Body of pancreas (tissue), 4 donors: ENCODE measurements at regions not wholly inside any gene's neighbourhood (a gene's known extent, or its start where the extent isn't known, plus 50 kb on each side); places are given as distances from the start of the nearest gene placed in this dataset.

Experiments
- POLR2A ChIP-seq, 3 donors: fragments of 450-650 bp; IDR thresholded peaks; one replicate each; pipeline ENCODE4 v1.6.1; 2016; ENCODE audit warnings: antibody characterized with exemption in 3 of 3, mild to moderate bottlenecking in 2 of 3
- TF ChIP-seq, protein P1 (sequence below), 7 experiments: fragments of 450-650 bp in 4 of 7; fragments of 200-600 bp in 3 of 7; sonication (generic) in 3 of 7; IDR thresholded peaks; one replicate each; pipeline ENCODE4 v1.5.1; 2016 to 2019; ENCODE audit warnings: antibody characterized with exemption in 7 of 7

DNA sequence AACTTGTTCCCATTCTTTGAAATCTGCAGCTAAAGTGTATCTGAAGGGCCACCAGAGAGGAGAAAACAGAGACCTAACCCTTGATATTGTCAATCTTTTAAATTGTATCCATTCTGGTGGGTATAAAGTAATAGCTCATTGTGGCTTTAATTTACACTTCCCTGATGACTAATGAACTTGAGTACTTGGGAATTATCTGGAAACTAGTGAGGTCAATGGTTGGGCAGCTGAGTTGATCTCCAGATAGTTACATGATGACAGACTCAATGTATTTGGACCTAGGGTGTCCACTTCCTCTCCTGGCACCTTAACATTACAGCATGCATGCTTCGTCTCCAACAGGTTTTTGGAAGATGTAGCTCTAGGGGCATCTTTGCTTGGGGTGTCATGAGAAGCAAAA is 195.2 kb downstream of the PDCD6IP start:
- TF ChIP-seq, protein P1, sequence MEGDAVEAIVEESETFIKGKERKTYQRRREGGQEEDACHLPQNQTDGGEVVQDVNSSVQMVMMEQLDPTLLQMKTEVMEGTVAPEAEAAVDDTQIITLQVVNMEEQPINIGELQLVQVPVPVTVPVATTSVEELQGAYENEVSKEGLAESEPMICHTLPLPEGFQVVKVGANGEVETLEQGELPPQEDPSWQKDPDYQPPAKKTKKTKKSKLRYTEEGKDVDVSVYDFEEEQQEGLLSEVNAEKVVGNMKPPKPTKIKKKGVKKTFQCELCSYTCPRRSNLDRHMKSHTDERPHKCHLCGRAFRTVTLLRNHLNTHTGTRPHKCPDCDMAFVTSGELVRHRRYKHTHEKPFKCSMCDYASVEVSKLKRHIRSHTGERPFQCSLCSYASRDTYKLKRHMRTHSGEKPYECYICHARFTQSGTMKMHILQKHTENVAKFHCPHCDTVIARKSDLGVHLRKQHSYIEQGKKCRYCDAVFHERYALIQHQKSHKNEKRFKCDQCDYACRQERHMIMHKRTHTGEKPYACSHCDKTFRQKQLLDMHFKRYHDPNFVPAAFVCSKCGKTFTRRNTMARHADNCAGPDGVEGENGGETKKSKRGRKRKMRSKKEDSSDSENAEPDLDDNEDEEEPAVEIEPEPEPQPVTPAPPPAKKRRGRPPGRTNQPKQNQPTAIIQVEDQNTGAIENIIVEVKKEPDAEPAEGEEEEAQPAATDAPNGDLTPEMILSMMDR (IDR thresholded peaks at IDR 0.05) = no peak
- TF ChIP-seq POLR2A (IDR thresholded peaks at IDR 0.05) = no peak
